KMS-11 (cell line): ENCODE measurements at regions not wholly inside any gene's neighbourhood (a gene's known extent, or its start where the extent isn't known, plus 50 kb on each side); places are given as distances from the start of the nearest gene placed in this dataset.

Experiments
- H2AFZ ChIP-seq: fragments of 200-600 bp; sonication (generic); 2 replicates; pipeline ENCODE4 v1.6.1; 2016; ENCODE audit warnings: antibody characterized with exemption, mixed run types, low read depth
- H3K27ac ChIP-seq: fragments of 200-600 bp; sonication (generic); 2 replicates; pipeline ENCODE4 v1.6.1; 2016; ENCODE audit warnings: mild to moderate bottlenecking, mixed run types
- H3K27me3 ChIP-seq: fragments of 200-600 bp; sonication (generic); 2 replicates; pipeline ENCODE4 v1.6.1; 2017; ENCODE audit warnings: mild to moderate bottlenecking, low read depth, mixed run types, moderate library complexity; ENCODE audit not compliant: insufficient read depth
- H3K36me3 ChIP-seq: fragments of 200-600 bp; sonication (generic); 2 replicates; pipeline ENCODE4 v1.6.1; 2017; ENCODE audit warnings: mild to moderate bottlenecking, mixed run types; ENCODE audit not compliant: insufficient read depth
- H3K4me1 ChIP-seq: fragments of 200-600 bp; sonication (generic); 2 replicates; pipeline ENCODE4 v1.6.1; 2016; ENCODE audit warnings: mild to moderate bottlenecking, low read depth, mixed run types; ENCODE audit not compliant: poor library complexity, severe bottlenecking
- H3K4me2 ChIP-seq: fragments of 200-600 bp; sonication (generic); 2 replicates; pipeline ENCODE4 v1.7.0; 2016; ENCODE audit warnings: mild to moderate bottlenecking, mixed run types
- H3K4me3 ChIP-seq: fragments of 200-600 bp; sonication (generic); IDR thresholded peaks from 2 replicates; pipeline ENCODE4 v1.6.1; 2017; ENCODE audit warnings: low read depth, low read length, mixed read lengths; ENCODE audit not compliant: insufficient read depth
- H3K79me2 ChIP-seq: fragments of 200-600 bp; sonication (generic); 2 replicates; pipeline ENCODE4 v1.6.1; 2016; ENCODE audit warnings: low read depth, mixed run types; ENCODE audit not compliant: insufficient read depth
- H3K9ac ChIP-seq: fragments of 200-600 bp; sonication (generic); 2 replicates; pipeline ENCODE4 v1.6.1; 2016; ENCODE audit warnings: mild to moderate bottlenecking, mixed run types
- H4K20me1 ChIP-seq: fragments of 200-600 bp; sonication (generic); 2 replicates; pipeline ENCODE4 v1.6.1; 2016; ENCODE audit warnings: mild to moderate bottlenecking, mixed run types; ENCODE audit not compliant: insufficient read depth
- TF ChIP-seq, protein P1 (sequence below): fragments of 200-600 bp; sonication (generic); conservative IDR thresholded peaks from 2 replicates; pipeline ENCODE4 v1.6.1; 2017; ENCODE audit warnings: low read depth, mild to moderate bottlenecking, antibody characterized with exemption, low read length, moderate library complexity, mixed read lengths

DNA sequence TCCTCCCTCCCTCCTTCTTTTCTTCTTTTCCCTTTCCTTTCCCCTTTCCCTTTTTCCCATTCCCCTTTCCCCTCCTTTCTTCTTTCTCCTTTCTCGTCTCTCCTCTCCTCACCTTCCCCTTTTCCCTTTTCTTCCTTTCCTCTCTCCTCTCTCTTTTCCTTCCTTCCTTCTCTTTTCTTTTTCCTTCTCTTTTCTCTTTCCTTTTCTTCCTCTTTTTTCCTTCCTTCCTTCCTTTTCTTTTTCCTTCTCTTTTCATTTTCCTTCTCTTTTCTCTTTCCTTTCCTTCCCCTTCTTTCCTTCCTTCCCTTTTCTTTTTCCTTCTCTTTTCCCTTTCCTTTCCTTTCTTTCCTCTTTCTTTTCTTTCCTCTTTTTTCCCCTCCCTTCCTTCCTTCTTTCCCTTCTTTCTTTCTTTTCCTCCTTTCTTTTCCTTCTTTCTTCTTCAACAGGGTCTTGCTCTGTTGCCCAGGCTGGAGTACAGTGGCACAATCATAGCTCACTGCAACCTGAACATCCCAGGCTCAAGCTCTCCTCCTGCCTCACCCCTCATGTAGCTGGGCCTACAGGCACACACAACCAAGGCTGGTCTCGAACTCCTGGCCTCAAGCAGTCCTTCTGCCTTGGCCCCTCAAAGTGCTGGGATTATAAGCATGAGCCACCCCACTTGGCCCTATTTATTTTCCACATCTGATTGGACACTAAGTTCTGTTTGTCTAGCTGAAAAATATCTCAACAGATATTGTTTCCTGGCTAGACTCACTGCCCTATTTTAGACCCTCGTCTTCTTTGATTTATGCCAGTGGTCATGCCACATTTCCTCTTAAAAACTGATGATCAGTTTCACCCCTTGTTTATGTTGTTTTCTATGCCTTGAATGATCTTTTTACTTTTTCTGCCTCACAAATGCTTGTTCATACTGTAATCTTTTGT, 57.1 kb upstream of the MACF1 start:
- Histone ChIP-seq H3K4me1 (no peaks in the 10 kb centered on the region), H3K79me2 (no peaks in the 10 kb centered on the region), H3K9ac (no peak overlapping the region), H4K20me1 (no peaks in the 10 kb centered on the region), H3K4me3 (no peak overlapping the region), H3K36me3 (no peaks in the 10 kb centered on the region), H3K27me3 (no peaks in the 10 kb centered on the region), H3K4me2 (no peak overlapping the region), H3K27ac (no peak overlapping the region), H2AFZ (no peak overlapping the region)
- TF ChIP-seq, protein P1, sequence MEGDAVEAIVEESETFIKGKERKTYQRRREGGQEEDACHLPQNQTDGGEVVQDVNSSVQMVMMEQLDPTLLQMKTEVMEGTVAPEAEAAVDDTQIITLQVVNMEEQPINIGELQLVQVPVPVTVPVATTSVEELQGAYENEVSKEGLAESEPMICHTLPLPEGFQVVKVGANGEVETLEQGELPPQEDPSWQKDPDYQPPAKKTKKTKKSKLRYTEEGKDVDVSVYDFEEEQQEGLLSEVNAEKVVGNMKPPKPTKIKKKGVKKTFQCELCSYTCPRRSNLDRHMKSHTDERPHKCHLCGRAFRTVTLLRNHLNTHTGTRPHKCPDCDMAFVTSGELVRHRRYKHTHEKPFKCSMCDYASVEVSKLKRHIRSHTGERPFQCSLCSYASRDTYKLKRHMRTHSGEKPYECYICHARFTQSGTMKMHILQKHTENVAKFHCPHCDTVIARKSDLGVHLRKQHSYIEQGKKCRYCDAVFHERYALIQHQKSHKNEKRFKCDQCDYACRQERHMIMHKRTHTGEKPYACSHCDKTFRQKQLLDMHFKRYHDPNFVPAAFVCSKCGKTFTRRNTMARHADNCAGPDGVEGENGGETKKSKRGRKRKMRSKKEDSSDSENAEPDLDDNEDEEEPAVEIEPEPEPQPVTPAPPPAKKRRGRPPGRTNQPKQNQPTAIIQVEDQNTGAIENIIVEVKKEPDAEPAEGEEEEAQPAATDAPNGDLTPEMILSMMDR = no peak

DNA sequence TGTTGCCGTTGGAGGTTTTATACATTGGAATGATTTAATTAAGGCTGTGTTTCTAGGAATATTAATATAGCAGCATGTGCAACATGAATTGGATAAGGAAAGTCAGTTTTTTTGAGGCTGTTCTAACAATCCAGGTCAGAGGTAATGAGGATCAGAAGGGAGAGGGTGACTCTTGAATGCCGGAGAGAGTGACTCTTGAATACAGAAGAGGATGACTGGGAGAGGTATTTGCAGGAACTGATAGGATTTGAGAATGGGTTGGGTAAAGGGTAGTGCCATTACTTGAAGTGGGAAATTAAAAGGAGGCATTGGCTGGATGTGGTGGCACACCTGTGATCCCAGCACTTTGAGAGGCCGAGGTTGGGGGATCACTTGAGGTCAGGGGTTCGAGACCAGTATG, 55.6 kb upstream of the MACF1 start:
- no peaks in the 10 kb centered on the region for H3K36me3 ChIP-seq
- TF ChIP-seq, protein P1 = no peak
- H4K20me1 ChIP-seq = no peaks in the 10 kb centered on the region
- H3K4me2 ChIP-seq = no peak overlapping the region
- no peaks in the 10 kb centered on the region for H3K79me2 ChIP-seq
- no peaks in the 10 kb centered on the region for H3K27me3 ChIP-seq
- peaks cover under 1% of the 10 kb centered on the region for H3K4me1 ChIP-seq
- H2AFZ ChIP-seq = no peak overlapping the region
- H3K27ac ChIP-seq = no peak overlapping the region
- no peak overlapping the region for H3K4me3 ChIP-seq
- H3K9ac ChIP-seq = no peak overlapping the region

DNA sequence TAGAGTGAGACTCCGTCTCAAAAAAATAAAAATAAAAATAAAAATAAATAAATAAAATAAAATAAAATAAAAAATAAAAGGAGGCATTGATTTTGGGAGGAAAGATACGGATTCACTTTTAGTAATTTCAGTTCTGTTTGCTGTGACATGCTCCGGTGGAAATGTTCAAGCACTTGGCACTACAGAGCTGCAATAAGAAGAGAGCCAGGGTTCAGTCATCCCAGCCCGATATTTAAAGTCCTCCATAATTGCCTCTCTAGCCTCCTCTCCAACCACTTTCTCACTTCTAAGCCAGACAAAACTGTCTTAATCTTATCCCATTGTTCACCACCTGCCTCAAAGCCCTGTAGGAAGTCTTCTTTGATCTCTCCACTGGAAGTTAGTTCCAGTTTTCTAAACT, 55.0 kb upstream of the MACF1 start:
- H3K27me3 ChIP-seq = no peaks in the 10 kb centered on the region
- no peaks in the 10 kb centered on the region for H3K36me3 ChIP-seq
- H3K79me2 ChIP-seq = no peaks in the 10 kb centered on the region
- H3K4me3 ChIP-seq = no peak overlapping the region
- no peak overlapping the region for H3K4me2 ChIP-seq
- TF ChIP-seq, protein P1 = no peak
- H4K20me1 ChIP-seq = no peaks in the 10 kb centered on the region
- H3K27ac ChIP-seq = no peak overlapping the region
- peaks cover 6% of the 10 kb centered on the region for H3K4me1 ChIP-seq
- H2AFZ ChIP-seq = no peak overlapping the region
- H3K9ac ChIP-seq = no peak overlapping the region

DNA sequence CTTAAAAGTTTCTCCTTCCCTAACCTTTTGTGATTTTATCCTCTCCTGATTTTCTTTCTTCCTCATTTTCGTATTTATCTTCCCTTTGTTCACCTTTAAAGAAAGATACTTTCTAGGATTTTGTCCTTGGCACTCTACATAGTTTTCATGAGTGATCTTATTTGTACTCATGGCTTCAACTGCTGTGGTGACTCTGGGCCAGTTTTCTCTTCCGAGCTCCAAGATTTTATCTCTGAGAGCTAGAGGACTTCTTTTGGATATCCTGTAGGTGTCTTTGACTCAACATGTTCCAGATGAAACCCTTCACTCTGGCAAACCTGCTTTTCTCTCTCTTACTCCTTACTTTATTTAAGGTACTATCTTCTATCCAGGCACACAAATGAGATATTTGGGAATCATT, 53.7 kb upstream of the MACF1 start:
- no peaks in the 10 kb centered on the region for H3K36me3 ChIP-seq
- peaks cover 12% of the 10 kb centered on the region for H3K4me1 ChIP-seq
- TF ChIP-seq, protein P1 = no peak
- no peak overlapping the region for H3K4me2 ChIP-seq
- H2AFZ ChIP-seq = no peak overlapping the region
- no peak overlapping the region for H3K4me3 ChIP-seq
- H3K9ac ChIP-seq = no peak overlapping the region
- H4K20me1 ChIP-seq = no peaks in the 10 kb centered on the region
- no peak overlapping the region for H3K27ac ChIP-seq
- H3K79me2 ChIP-seq = no peaks in the 10 kb centered on the region
- no peaks in the 10 kb centered on the region for H3K27me3 ChIP-seq
